HG02571 (cell line): ENCODE measurements at regions not wholly inside any gene's neighbourhood (a gene's known extent, or its start where the extent isn't known, plus 50 kb on each side); places are given as distances from the start of the nearest gene placed in this dataset.

Experiments used
- ATAC-seq: cut with Tn5 transposase; IDR thresholded peaks from one replicate; pipeline ENCODE4 v1.9.1; 2021; ENCODE audit warnings: mild to moderate bottlenecking, moderate library complexity; ENCODE audit not compliant: unreplicated experiment

DNA sequence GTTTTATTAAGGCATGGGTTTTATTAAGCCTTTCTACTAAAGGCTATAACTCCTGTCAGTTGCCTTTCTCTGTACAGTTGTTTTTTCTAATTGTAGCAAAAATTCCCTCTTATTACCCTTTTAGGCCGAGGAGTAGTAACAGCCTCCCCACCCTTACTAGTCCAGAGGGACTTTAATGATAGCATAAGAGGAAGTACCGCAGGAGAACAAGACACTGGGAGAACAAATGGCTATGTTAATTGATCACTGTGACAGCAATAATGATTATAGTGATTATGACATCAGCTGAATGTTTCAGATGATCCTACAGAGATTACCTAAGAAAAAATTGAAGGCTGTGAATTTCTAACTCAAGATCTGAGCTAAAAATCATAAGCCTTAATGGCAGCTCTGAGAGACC, 383.0 kb upstream of the PTBP2 start:
- no peak for ATAC-seq

DNA sequence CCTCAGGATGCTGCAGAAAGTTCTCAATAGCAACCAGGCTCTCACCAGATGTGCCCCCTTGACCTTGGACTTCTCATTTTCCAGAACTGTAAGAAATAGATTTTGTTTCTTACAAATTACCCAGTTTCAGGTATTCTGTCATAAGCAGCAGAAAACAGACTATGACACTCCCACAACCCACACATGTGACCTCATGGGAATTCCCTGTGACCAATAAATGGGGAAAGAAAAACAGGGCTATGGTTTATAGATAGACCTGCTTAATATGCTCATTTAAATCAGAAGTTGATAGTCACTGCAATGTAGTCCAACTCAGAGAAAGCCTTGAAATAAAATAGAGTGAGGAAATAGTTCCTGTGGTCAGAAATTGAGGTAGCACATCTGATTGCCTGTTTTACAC, 380.9 kb upstream of the PTBP2 start:
- no peak for ATAC-seq

DNA sequence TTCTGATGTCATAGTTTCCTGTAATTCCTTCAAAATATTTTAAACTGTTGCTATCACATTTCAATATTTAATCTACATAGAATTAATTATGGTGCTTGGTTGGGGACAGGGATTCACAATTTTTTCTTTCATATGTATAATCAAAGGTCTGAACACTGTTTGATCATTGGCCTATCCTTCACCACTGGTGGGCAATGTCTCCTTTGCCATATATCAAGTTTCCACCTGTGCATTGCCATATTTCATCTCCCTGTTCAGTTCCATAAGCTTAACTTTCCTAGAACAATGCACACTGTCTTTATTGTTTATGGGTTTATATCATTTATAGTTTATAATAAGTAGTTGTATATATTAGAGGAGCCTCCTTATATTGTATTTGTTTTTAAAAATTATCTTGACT, 374.9 kb upstream of the PTBP2 start:
- ATAC-seq, result no peak

DNA sequence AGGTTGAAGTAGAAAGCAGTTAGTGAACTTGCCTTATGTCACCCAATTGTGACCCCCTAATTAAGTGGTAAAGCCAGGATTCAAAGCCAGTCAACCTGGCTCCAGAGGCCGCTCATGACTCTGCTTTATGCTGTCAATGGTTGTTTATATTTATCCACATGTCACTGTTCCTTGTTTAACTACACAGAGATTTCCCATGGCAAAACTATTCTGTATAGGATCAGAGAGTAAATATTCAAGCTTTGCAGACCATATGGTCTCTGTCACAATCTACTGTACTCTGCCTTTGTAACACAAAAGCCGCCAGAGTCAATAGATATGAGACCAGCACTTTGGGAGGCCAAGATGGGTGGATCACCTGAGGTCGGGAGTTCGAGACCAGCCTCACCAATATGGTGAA, 371.7 kb upstream of the PTBP2 start:
- ATAC-seq, result no peak

DNA sequence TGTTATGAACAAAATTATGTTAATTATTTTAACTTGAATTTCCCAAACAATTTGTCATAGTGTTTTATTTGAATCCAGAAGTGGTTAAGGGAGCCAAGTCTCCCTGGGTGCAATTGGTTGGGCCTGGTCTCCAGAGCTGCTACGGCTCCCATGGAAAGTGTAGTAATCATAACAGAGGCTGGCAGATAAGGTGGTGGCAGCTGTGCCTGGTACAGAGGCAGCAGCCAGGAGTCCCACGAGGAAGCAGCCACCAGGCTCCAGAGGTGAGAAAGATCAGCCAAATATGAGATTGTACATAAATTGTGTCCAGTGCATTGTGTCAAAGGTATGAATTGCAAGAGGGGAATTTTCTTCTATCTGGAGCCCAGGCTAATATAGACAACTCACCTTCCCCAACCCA, 368.9 kb upstream of the PTBP2 start:
- ATAC-seq, result no peak

DNA sequence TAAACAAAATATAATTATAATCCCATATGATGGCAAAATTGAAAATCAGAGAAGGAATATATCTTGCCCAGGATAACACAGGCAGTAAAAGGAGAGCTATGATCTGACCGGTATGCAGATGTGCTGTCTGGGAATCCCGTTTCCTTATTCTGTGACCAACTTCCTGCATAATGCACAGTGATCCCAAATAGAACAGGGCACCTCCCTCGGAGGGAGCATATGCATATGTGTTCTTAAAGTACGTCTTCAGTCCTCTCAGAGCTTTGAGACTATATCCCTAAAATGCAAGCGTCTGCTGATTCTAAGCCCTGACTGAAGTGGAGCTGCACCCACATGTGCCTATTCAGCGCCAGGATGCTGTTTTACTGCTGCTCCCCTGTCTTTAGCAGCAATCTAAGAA, 366.1 kb upstream of the PTBP2 start:
- no peak for ATAC-seq

DNA sequence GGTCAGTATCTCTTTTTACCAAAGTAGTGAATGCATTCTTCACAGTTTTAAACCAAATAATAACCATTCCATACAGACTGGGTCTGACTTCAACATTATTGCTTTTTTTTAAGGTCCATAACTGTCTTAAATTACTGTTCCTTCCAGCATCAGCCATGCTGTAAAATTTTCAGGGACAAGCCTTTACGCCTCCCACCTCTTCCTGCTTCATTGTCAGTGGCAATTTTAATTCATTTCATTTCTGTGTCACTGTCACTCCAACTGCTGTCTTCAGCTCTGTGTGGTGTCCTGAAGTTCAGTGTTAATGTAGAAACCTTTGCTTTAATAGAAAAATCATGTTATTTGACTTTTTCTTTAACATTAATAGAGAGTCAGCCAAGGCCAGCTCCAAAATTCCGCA, 365.6 kb upstream of the PTBP2 start:
- no peak for ATAC-seq

DNA sequence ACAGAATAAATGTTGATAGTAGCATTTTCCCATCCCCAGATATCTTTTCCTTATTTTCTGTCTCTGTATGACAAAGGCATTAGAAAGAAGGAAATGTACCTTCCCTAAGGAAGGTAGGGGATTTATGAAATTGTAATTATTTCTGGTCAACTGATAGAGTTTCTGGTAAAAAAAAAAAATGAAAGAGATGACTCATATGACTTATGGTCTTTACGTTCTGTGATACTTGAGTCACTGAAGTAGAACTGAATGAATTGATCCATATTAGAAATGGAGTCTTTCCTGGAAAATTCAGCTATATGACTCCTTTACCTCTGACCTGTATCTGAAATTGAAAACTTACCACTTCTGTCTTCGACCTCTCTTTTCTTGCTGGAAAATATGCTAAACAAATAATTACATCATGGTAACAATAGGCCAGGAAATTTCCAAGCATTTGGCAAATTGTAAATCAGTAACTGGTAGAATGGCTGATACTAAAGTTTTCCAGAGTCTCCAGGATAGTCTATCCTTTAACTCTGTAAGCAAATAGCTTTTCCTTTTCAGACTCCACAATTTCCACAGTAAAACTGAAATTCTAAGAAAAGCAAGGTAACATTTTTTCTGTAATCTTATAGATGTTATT, 364.3 kb upstream of the PTBP2 start:
- ATAC-seq, result no peak

DNA sequence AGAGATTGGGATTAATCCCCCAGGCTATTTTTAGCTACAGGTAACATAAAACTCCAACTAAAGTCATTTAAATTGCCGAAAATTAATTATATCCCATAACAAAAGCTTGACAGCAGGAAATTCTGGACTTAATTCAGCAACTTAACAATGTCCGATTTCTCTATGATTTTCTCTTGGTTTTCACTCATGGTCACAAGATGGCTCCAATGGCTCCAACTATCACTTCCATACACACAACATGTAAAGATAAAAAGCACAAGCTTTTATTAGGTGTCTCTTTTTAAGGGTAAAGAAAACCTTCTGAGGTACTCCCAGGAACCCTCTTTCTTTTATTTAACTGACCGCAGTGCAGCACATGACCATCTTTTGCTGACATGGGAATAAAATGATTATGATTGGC, 363.5 kb upstream of the PTBP2 start:
- no peak for ATAC-seq

DNA sequence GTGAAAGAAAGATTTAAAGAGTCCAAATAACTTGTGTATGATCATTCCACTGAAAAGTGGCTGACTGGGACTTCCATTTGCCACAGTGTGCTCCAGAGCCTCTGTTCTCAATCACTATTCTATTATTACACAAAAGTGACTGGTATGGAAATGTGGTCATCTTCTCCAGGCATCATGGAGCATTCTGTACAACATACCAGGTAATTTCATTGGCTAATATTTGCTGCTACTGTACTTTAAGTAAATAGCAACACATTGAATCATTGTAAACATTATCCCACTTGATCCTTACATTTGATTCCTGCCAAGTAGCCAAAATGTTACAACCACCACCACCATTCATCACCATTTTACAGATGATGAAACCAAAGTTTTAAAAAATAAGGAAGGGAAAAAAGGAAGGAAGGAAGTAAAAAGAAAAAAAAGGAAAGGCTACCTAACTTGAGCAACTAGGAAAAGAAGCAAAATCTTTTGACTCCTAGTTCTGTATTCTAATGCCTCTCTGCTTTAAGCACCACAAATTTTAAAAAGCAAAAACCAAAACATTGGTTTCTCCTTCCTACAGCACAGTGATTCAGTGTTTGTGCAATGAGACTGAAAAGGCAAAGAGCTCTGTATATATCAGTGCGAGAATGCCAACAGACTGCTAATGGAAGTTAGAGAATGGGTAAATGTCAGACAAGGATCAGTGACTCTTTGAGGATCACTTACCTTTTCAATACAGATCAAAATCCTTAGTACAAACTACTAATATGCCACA, 361.4 kb upstream of the PTBP2 start:
- ATAC-seq, result no peak

DNA sequence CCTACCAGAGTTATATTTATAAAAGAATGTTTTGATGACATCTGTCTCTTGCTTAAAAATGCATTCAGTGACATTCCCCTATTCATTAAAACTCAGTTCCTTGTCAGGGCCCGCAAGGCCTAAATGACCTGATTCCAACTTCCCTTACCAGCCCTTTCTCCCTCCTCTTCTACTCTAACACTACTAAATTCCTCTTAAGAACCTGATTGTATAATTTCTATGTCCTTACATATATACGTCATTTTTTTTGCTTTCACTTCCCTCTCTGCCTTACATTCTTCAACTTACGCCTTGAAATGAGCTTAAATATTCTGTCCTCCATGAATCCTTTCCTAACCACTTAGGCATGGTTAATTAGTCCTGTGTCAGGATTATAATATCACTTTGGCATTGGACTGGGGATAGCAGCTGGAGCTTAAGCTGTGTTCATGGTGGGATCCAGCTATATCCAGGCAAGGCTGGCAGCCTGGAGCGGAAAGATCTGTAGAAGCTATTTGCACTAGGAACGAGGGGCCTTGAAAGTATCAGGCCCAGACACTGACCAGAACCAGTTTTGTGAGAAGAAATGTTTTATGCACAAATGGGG, 360.2 kb upstream of the PTBP2 start:
- no peak for ATAC-seq

DNA sequence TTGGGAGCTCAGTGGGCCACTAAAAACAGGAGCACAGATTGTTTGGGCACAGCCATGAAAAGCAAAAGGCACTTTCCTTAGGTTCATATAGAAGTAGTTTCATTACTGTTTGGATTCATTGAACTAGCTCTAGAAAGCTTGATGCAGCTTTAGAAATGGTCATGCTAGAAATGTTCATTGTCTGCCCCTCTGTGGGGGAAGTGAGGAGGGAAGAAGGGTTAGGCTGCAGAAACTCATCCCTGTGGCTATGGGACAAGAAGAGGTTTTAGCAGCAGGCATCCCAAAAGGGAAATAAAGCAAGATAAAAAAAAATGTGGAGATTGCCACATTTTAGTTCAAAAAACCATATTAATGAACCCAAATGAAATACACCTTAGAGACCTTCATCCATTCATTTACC, 359.6 kb upstream of the PTBP2 start:
- no peak for ATAC-seq

DNA sequence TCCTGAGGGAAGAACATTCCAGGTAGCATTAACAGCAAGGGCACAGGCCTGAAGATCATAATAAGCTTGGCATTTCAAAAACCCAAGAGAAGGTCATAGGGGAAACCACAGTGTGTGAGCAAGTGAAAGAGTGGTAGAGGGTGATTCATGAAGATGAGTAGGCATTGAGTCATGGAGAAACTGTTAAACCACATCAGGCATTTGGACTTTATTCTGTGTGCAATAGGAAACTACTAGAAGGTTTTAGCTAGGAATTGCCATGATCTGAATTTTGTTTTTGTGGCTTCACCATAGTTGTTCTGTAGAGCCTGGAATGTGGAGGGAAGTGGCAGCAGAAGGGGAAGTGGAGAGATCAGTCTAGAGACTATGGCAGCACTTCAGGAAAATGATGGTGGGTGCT, 359.0 kb upstream of the PTBP2 start:
- ATAC-seq, result peak; percentile 64

DNA sequence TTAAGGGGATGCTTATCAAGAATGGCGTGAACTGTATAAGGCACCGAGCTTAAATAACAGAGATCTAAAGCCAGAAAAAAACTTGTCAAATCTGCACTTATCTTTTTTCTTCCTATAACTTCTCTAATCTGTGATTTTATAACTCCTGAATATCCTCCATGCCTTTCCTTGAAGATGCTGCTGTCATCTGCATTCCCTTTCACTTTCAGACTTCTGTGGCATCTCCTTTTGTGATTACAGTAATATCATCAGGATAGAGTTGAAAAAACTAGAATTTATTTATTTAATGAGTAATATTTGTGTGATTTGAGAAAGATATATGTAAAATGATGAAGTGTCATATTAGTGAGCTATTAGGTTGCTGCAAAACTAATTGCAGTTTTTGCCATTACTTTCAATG, 357.8 kb upstream of the PTBP2 start:
- ATAC-seq, result no peak

DNA sequence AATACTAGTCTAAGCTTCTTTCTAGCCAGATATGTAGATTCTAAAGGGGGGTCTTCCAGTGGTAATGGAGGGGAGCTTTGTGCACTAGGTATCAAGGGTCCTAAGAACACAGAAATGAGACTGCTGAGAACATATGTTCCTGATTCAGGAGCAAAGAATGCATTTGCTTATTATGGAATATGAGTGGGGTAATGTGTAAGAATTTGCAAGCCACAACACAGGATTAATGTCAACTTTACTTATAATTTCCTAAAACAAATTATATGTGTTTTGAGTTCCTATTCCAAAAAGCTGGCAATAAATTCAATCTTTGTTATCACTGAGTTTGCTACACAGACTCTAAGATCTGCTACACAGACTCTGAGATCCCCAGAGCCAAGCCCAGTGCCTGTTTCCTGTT, 357.0 kb upstream of the PTBP2 start:
- no peak for ATAC-seq

DNA sequence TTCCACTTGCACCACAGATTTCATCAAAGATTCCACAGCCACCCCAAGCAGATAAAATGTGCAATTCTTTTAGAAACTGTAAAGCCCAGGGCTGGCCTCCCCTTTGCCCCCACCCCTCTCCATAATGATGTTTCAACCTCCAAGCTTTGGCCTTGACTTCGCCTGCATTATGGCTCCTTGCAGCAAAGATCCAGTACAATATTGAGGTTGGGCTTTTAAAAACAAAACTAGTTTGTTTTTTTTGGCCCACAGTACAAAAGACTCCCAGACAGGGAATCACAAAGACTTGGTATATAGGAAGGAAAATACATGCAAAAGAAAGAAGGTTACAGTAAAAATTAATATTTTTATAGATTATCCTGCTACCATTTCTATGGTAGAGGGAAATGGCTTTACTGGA, 356.5 kb upstream of the PTBP2 start:
- no peak for ATAC-seq

DNA sequence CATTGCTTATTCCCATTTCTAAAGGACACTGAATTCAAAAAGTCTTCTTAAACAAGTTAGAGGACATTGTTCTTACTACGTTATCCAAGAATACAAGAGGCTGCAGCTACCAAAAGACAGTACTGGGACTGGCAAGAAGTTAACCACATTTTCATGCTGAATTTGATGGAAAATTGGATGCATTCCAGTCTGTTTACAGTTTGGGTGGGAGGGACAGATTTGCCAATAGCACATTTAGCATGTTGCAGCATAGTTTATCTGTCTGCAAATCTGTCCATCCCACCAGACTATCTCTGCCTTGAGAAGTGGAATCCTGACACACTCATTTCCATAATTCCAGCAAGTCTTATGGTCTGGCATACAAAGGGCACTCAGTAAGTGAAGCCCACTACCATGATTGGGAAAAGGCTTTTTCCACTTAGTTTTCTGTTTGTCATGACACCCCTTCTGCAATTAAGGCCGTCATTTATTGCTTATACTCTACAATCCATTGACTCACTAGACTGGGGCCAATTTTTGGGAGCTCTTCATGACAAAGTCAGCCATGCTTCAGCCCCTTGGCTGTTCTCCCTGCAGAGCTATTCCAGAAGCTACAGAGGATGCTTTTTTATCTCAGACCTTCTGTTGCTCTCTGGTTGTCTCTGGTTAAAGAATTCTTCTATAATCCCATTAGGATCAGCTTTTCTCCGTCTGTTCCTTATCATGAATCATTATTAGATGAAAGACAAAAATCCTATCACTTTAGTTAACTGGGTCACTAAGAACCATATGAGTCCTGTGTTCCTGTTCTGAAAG, 355.8 kb upstream of the PTBP2 start:
- no peak for ATAC-seq

DNA sequence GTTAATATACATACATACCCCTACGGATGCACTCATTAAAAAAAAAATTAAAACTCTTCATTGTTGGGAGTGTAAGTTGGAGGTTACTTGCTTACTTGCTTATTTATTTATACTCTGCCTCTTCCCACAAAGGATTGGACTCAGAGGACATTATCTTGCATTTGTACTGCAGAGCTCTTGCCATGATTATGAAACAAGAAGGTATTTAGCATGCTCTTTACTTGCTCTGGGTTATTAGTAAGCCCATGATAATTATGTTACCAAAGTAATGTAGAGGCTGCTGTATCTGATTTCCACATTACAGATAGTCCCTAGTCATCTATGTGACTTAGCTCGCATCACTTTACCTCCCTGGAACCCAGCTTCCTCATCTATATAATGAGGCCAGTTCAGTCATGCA, 355.1 kb upstream of the PTBP2 start:
- ATAC-seq, result no peak

DNA sequence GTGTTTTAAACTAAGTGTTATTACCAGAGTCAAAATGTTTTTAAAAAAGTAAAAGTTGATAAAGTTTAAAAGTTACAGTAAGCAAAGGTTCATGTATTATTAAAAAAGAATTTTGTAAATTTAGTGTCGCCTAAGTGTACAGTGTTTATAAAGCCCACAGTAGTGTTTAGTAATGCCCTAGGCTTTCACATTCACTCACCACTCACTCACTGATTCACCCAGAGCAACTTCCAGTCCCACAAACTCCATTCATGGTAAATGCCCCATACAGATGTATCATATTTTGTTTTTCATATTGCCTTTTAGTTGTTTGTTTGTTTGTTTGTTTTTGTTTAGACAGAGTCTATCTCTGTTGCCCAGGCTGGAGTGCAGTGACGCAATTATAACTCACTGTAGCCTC, 353.8 kb upstream of the PTBP2 start:
- ATAC-seq, result no peak

DNA sequence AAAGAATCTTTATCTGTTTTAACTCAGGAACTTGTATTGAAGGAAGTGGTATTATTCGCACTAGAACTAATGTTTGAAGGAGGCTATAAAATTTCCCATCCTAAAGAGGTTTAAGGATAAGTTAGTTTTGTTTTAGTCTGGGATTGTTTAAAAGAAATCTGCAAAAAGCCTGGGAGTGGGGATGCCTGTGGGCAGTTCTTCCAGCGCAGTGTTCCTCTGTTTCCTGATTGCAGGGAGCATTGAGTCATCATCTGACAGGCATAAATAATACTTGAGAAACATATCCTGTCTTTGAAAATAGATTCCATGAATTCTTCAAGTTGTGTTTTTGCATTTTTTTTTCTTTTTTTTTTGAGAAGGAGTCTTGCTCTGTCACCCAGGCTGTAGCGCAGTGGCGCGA, 350.8 kb upstream of the PTBP2 start:
- ATAC-seq, result no peak

DNA sequence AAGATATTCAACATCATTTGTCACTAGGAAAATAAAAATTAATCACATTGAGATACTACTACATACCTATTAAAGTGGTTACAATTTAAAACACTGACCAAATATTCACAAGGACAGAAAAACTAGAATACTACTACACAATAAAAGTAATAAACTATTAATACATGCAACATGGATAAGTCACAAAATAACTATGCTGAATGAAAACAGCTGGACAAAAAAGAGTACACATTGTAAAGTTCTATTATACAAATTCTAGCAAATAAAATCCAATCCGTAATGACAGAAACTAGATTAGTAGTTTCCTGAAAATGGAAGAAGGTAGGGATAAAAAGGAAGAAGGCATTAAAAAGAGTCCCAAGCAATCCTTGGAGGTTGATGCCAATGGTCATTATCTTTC, 348.7 kb upstream of the PTBP2 start:
- no peak for ATAC-seq
